Transverse colon (tissue), 4 donors: ENCODE measurements at regions not wholly inside any gene's neighbourhood (a gene's known extent, or its start where the extent isn't known, plus 50 kb on each side); places are given as distances from the start of the nearest gene placed in this dataset.
A peak's percentile ranks its signal among the peaks of the same experiment; 100 is the strongest.

ENCODE experiments used
- DNase-seq: peaks from one replicate; pipeline ENCODE4 v3.0.0-alpha.2; 2019
- H3K27ac ChIP-seq, 4 donors: fragments of 200-600 bp; sonication (generic); 2 replicates each; pipeline ENCODE4 v1.5.1; 2016 to 2018; ENCODE audit warnings: inconsistent platforms in 4 of 4
- H3K27me3 ChIP-seq: fragments of 200-600 bp; sonication (generic); 2 replicates; pipeline ENCODE4 v1.5.1; 2017; ENCODE audit warnings: inconsistent platforms
- H3K36me3 ChIP-seq, 4 donors: fragments of 200-600 bp; sonication (generic); 2 replicates each; pipeline ENCODE4 v1.5.1; 2017 to 2019; ENCODE audit warnings: inconsistent platforms in 4 of 4
- H3K4me1 ChIP-seq, 4 donors: fragments of 200-600 bp; sonication (generic); 2 replicates each; pipeline ENCODE4 v1.5.1; 2017 to 2020; ENCODE audit warnings: inconsistent platforms in 4 of 4
- H3K4me3 ChIP-seq, 4 donors: fragments of 200-600 bp; sonication (generic); 1 replicate in 1 of 4; 2 replicates in 3 of 4; pipeline versions ENCODE4 v1.5.1 to v1.6.1; 2017 to 2019; ENCODE audit warnings: inconsistent platforms in 4 of 4
- H3K9me3 ChIP-seq, 2 donors: fragments of 200-600 bp; sonication (generic); 2 replicates each; pipeline ENCODE4 v1.5.1; 2017 to 2019; ENCODE audit warnings: inconsistent platforms in 2 of 2
- EP300 ChIP-seq: sonication (generic); formaldehyde crosslinking; IDR thresholded peaks from one replicate; pipeline ENCODE4 v1.6.1; 2017; ENCODE audit warnings: antibody characterized with exemption, low read depth
- POLR2A ChIP-seq: fragments of 450-650 bp; IDR thresholded peaks from one replicate; pipeline ENCODE4 v1.6.1; 2016; ENCODE audit warnings: antibody characterized with exemption, mild to moderate bottlenecking, moderate library complexity
- POLR2AphosphoS5 ChIP-seq, 3 donors: sonication (generic); formaldehyde crosslinking; IDR thresholded peaks; one replicate each; pipeline ENCODE4 v1.6.1; 2016; ENCODE audit warnings: antibody characterized with exemption in 3 of 3
- WGBS, 2 donors: methylation state at CpG; one replicate each; pipeline ENCODE4 v1.1.5; 2018; ENCODE audit warnings: low coverage in 1 of 2; 5-methylcytosine and 5-hydroxymethylcytosine counted together
- in situ Hi-C, 4 donors: fragments of 200-750 bp; cut with MboI; loops; one replicate each; pipeline versions ENCODE4 v1.15.0 to v1.15.1; 2017; ENCODE audit warnings: low sequenced_read_pairs in 3 of 4, low pct_ligation_motif_present in 1 of 4, low pct_unique_long_range_greater_than_20kb in 1 of 4
- intact Hi-C: fragments of 100-400 bp; cut with DNase I; formaldehyde crosslinking; loops from one replicate; pipeline ENCODE4 v1.15.1; 2023; ENCODE audit warnings: low total_unique reads
- TF ChIP-seq, protein P1 (sequence below), 5 experiments: fragments of 200-600 bp in 3 of 5; fragments of 450-650 bp in 2 of 5; sonication (generic) in 3 of 5; IDR thresholded peaks; 1 replicate in 2 of 5; 2 replicates in 3 of 5; pipeline ENCODE4 v1.5.1; 2016 to 2017; ENCODE audit warnings: antibody characterized with exemption in 5 of 5, inconsistent platforms in 3 of 5, mild to moderate bottlenecking in 2 of 5, moderate library complexity in 1 of 5

DNA sequence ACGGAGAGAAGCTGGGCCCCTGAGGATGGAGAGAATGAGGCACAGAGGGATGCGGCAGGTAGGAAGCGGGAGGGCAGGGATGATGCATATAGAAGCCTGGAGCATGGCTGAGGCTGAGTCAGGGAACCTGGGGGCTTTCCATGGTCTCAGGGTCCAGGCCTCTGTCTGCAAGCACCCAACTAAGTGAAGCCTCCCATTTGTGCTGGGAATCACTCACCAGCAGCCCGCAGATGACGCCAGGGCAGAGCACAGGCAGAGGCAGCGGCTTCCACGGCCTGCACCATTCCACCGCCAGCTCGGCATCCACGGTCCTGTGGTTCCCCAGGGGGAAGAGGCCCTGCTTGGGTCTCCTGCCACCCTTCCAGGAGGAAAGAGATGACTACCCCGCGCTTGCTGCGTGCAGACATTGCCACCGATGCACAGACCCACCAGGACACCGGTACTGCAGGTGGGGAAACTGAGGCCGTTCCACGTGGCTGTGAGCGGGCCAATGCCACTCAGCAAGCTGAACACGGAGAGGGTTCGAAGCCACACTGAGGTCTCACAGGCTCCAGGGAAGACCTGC lies 75.5 kb downstream of the NCOR2 start:
- DNase-seq, result no peak
- Histone ChIP-seq H3K27ac (no peak overlapping the region), H3K9me3 (no peaks in the 10 kb centered on the region), H3K36me3 (no peaks in the 10 kb centered on the region), H3K27me3 (no peaks in the 10 kb centered on the region), H3K4me3 (no peak overlapping the region), H3K4me1 (peaks cover 12 to 31% (median 13%) of the 10 kb centered on the region in 4 donors)
- intact Hi-C loops (no loop called here), in situ Hi-C loops (no loop called here)
- WGBS, 2 donors, result 93 to 100% methylated on average over 3 to 20 of the region's 20 CpGs
- TF ChIP-seq, protein P1, sequence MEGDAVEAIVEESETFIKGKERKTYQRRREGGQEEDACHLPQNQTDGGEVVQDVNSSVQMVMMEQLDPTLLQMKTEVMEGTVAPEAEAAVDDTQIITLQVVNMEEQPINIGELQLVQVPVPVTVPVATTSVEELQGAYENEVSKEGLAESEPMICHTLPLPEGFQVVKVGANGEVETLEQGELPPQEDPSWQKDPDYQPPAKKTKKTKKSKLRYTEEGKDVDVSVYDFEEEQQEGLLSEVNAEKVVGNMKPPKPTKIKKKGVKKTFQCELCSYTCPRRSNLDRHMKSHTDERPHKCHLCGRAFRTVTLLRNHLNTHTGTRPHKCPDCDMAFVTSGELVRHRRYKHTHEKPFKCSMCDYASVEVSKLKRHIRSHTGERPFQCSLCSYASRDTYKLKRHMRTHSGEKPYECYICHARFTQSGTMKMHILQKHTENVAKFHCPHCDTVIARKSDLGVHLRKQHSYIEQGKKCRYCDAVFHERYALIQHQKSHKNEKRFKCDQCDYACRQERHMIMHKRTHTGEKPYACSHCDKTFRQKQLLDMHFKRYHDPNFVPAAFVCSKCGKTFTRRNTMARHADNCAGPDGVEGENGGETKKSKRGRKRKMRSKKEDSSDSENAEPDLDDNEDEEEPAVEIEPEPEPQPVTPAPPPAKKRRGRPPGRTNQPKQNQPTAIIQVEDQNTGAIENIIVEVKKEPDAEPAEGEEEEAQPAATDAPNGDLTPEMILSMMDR (IDR thresholded peaks at IDR 0.05), result no peak
- TF ChIP-seq POLR2AphosphoS5 (IDR thresholded peaks at IDR 0.05), result no peak
- TF ChIP-seq POLR2A, result no peak
- no peak for TF ChIP-seq EP300

DNA sequence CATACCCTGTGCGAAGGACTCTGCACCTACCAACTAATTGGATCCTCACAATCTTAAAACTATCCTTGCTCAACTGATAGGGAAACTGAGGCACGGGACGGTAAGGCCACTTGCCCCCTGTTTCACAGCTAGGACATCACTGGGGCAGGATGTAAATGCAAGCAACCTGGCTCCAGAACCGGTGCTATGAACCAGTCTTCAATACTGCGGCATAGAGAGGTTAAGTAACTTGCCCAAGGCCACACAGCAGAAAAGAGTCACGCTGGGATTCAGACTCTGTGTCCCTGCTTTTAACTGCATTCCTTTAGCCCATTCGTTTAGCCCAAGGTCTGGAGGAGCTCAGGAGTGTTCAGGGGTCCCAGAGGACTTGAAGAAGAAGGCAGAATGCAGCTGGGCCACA lies 76.1 kb downstream of the NCOR2 start:
- intact Hi-C loops, result no loop called here
- H3K27ac ChIP-seq, result peak overlapping the region in 1 of 4 donors; percentile 30
- WGBS, 2 donors, result 77% methylated on average over 7 of the region's 7 CpGs; no CpG with 5 or more reads in 1 of the 2 donors
- TF ChIP-seq, protein P1 (IDR thresholded peaks at IDR 0.05), result no peak
- H3K4me1 ChIP-seq, result peaks cover 7 to 28% (median 8%) of the 10 kb centered on the region in 4 donors
- in situ Hi-C loops, result no loop called here
- H3K9me3 ChIP-seq, result no peaks in the 10 kb centered on the region
- H3K36me3 ChIP-seq, result no peaks in the 10 kb centered on the region
- H3K4me3 ChIP-seq, result no peak overlapping the region
- H3K27me3 ChIP-seq, result no peaks in the 10 kb centered on the region
- DNase-seq, result no peak

DNA sequence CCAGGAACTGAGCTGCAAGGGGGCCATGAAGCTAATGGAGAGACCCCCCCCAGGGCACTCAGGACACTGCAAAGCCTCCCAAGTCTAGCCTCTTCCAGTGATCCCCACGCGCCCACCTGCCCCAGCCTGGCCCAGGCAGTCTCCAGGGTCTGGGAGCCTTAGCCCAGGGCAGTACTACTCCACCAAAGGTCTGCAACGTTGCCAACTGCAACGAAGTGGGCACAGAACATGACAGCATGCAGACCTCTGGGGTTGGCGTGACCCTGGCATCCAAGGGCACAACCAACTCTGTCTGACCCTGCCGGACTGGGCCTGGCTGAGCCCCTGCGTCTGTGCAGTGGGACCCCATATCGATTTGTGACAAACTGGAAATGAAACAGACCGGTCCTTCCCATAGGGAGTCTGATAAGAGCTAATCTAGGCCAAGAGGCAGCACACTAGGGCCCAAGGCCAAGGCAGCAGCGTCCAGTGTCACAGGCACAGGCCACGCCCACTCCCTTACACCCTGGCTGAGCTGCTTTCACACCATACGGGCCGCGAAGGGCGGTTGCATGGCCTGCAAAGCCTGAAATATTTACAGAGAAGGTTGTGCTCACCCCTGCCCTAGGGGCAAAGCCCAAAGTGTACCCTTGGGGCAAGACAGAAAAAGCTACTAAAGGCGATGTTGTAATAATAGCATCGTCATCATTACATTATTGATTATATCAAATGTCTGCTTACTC lies 76.7 kb downstream of the NCOR2 start:
- 35% methylated on average over 6 of the region's 17 CpGs; no CpG with 5 or more reads in 1 of the 2 donors for WGBS, 2 donors
- peak; percentile 73 for DNase-seq
- Histone ChIP-seq H3K9me3 (no peaks in the 10 kb centered on the region), H3K27ac (peak overlapping the region in 1 of 4 donors; percentile 30), H3K4me3 (no peak overlapping the region), H3K27me3 (no peaks in the 10 kb centered on the region), H3K4me1 (peaks cover 7 to 28% (median 8%) of the 10 kb centered on the region in 4 donors), H3K36me3 (no peaks in the 10 kb centered on the region)
- no peak for TF ChIP-seq EP300
- intact Hi-C loops (no loop called here), in situ Hi-C loops (no loop called here)

DNA sequence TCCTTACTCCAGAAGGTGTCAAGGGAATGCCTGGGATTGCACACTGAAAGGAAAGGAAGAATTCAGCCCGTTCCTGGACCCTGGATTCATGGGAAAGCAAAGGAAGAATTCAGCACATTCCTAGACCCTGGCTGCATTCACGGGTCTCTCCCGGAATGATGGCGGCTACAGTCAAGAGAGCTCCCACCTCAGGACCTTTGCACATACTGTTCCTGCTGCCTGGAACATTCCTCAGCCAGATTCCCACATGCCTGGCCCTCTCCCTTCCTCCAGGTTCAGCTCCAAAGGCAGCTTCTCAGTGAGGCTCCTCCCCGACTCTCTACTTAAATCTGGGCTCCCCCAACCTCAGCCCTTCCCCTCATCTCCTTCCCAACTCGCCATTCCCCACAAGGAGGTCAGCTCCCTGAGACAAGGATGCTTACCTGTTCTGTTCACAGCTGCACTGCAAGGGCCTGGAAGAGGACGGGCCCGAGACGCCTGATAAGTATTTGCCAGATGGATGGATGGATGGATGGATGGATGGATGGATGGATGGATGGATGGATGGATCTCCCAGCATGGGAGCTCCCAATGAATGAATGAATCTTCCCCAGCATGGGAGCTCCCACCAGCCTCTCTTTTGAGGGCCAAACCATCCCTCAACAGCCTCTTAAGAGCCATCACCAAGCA lies 77.4 kb downstream of the NCOR2 start:
- H3K27me3 ChIP-seq, result no peaks in the 10 kb centered on the region
- no peaks in the 10 kb centered on the region for H3K36me3 ChIP-seq
- H3K9me3 ChIP-seq, result no peaks in the 10 kb centered on the region
- intact Hi-C loops, result no loop called here
- TF ChIP-seq POLR2AphosphoS5 (IDR thresholded peaks at IDR 0.05) (no peak), EP300 (no peak), POLR2A (no peak)
- TF ChIP-seq, protein P1 (IDR thresholded peaks at IDR 0.05), result no peak
- no peak overlapping the region for H3K27ac ChIP-seq
- WGBS, 2 donors, result 84% methylated on average over 9 of the region's 9 CpGs; no CpG with 5 or more reads in 1 of the 2 donors
- in situ Hi-C loops, result no loop called here
- DNase-seq, result no peak
- H3K4me1 ChIP-seq, result peaks cover 7 to 28% (median 8%) of the 10 kb centered on the region in 4 donors
- H3K4me3 ChIP-seq, result no peak overlapping the region
